NB4 (cell line): ENCODE measurements at regions not wholly inside any gene's neighbourhood (a gene's known extent, or its start where the extent isn't known, plus 50 kb on each side); places are given as distances from the start of the nearest gene placed in this dataset.

Experiments
- DNase-seq: peaks from one replicate; pipeline ENCODE4 v3.0.0; 2010; ENCODE audit warnings: low read depth
- H3K4me3 ChIP-seq: one replicate; pipeline ENCODE4 v1.5.1; 2011; ENCODE audit warnings: mild to moderate bottlenecking, low read depth, low read length, moderate library complexity
- CTCF ChIP-seq: IDR thresholded peaks from one replicate; pipeline ENCODE4 v1.5.1; 2012; ENCODE audit warnings: low read depth, low read length
- MAX ChIP-seq: IDR thresholded peaks from 2 replicates; pipeline ENCODE4 v1.6.1; 2011; ENCODE audit warnings: low read depth, low read length
- MYC ChIP-seq: IDR thresholded peaks from 2 replicates; pipeline ENCODE4 v1.6.1; 2011; ENCODE audit warnings: low read depth, low read length
- POLR2A ChIP-seq: IDR thresholded peaks from 2 replicates; pipeline ENCODE4 v1.6.1; 2011; ENCODE audit warnings: mild to moderate bottlenecking; ENCODE audit not compliant: insufficient read length; ENCODE audit errors: extremely low read depth

- no peak overlapping the region for H3K4me3 ChIP-seq
- peak; percentile 8 for DNase-seq
- TF ChIP-seq CTCF (no peak), MYC (no peak), POLR2A (no peak), MAX (no peak)
These were observed 271.8 kb upstream of the TENM3 start for GRCh38 chr4:181971411-181971810.

DNA sequence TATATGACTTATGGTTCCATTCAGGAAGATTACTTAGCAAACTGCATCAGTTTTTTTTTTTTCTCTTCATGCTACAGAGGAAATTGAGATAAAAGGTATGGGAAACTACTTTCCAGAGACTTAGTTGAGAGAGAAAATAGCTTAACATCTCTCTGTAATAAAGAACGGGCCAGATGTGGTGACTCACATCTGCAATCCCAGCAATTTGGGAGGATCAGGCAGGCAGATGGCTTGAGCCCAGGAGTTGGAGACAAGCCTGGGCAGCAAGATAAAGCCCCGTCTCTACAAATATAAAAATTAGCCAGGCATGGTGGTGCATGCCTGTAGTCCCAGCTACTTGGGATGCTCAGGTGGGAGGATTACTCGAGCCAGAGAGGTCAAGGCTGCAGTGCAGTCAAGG is 271.2 kb upstream of the TENM3 start:
- TF ChIP-seq MYC (no peak), POLR2A (no peak), MAX (no peak), CTCF (no peak)
- DNase-seq = no peak
- H3K4me3 ChIP-seq = no peak overlapping the region

GRCh38 chr4:181976764-181977163 is 266.4 kb upstream of the TENM3 start:
- no peak overlapping the region for H3K4me3 ChIP-seq
- TF ChIP-seq POLR2A = no peak
- TF ChIP-seq MYC = no peak
- no peak for TF ChIP-seq MAX
- TF ChIP-seq CTCF = no peak
- no peak for DNase-seq

- TF ChIP-seq MYC (no peak), CTCF (no peak), MAX (no peak), POLR2A (no peak)
- no peak for DNase-seq
- H3K4me3 ChIP-seq = no peak overlapping the region
These were observed 260.8 kb upstream of the TENM3 start for GRCh38 chr4:181982437-181982836.

GRCh38 chr4:181982856-181983255 is 260.3 kb upstream of the TENM3 start:
- H3K4me3 ChIP-seq = no peak overlapping the region
- TF ChIP-seq CTCF = no peak
- no peak for TF ChIP-seq MYC
- no peak for TF ChIP-seq POLR2A
- DNase-seq = no peak

GRCh38 chr4:181987392-181987791 is 255.8 kb upstream of the TENM3 start:
- H3K4me3 ChIP-seq = no peak overlapping the region
- no peak for DNase-seq
- no peak for TF ChIP-seq POLR2A
- TF ChIP-seq CTCF = no peak
- TF ChIP-seq MYC = no peak
- no peak for TF ChIP-seq MAX
